ENCODE measurements at regions not wholly inside any gene's neighbourhood (a gene's known extent, or its start where the extent isn't known, plus 50 kb on each side); places are given as distances from the start of the nearest gene placed in this dataset.

GRCh38 chr5:58019614-58020013, 440.3 kb downstream of the PLK2 start:
- DNase-seq (ENCODE audit: extremely low spot score) = no peak
- POLR2A ChIA-PET = no interaction called here
- CTCF ChIA-PET = no interaction called here

DNA sequence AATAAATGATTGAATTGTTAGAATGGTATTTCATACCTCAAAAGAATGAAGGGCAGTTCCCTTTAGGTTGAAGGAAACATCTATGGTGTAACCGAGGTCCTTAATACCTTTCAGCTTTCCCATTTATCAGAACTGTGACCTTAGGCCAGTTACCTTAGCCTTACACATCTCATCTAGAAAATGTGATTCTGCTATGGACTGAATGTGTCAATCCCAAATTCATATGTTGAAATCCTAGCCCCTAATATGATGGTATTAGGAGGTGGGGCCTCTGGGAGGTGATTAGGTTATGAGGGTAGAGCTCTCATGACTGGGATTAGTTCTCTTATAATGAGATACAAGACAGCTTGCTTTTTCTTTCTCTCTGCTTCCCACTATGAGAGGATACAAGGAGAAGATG, 441.9 kb downstream of the PLK2 start:
- ChIA-PET CTCF (no interaction called here), POLR2A (no interaction called here)
- no peak for TF ChIP-seq ELF4 (IDR thresholded peaks at IDR 0.05)
- no peak for TF ChIP-seq SUZ12 (IDR thresholded peaks at IDR 0.05)
- no peak for TF ChIP-seq BHLHE40 (IDR thresholded peaks at IDR 0.05; ENCODE audit: borderline replicate concordance)
- no peak for TF ChIP-seq FOXM1 (IDR thresholded peaks at IDR 0.05; ENCODE audit: borderline replicate concordance)
- TF ChIP-seq ARNT (IDR thresholded peaks at IDR 0.05) = no peak
- TF ChIP-seq SP1 (IDR thresholded peaks at IDR 0.05) = no peak
- no peak for TF ChIP-seq HDGF (IDR thresholded peaks at IDR 0.05; ENCODE audit: borderline replicate concordance)
- TF ChIP-seq L3MBTL2 (conservative IDR thresholded peaks at IDR 0.05) = no peak
- no peak for TF ChIP-seq FOXA1 (IDR thresholded peaks at IDR 0.05)
- no peak for TF ChIP-seq TARDBP (IDR thresholded peaks at IDR 0.05)
- TF ChIP-seq CTBP1 (IDR thresholded peaks at IDR 0.05; ENCODE audit: borderline replicate concordance) = no peak
- no peak for TF ChIP-seq PKNOX1 (IDR thresholded peaks at IDR 0.05)
- TF ChIP-seq NFRKB (IDR thresholded peaks at IDR 0.05) = no peak
- TF ChIP-seq FOXK2 (IDR thresholded peaks at IDR 0.05) = no peak
- no peak for TF ChIP-seq LEF1 (IDR thresholded peaks at IDR 0.05; ENCODE audit: borderline replicate concordance)
- no peak for TF ChIP-seq ZNF384 (IDR thresholded peaks at IDR 0.05)

More at GRCh38 chr5:58019614-58020013, 440.3 kb downstream of the PLK2 start:
- TF ChIP-seq ELF4 (IDR thresholded peaks at IDR 0.05) (no peak), PKNOX1 (IDR thresholded peaks at IDR 0.05) (no peak), LEF1 (IDR thresholded peaks at IDR 0.05; ENCODE audit: borderline replicate concordance) (no peak), NFRKB (IDR thresholded peaks at IDR 0.05) (no peak), CTBP1 (IDR thresholded peaks at IDR 0.05; ENCODE audit: borderline replicate concordance) (no peak), ZNF384 (IDR thresholded peaks at IDR 0.05) (no peak), ARNT (IDR thresholded peaks at IDR 0.05) (no peak), L3MBTL2 (conservative IDR thresholded peaks at IDR 0.05) (no peak), FOXK2 (IDR thresholded peaks at IDR 0.05) (no peak), HDGF (IDR thresholded peaks at IDR 0.05; ENCODE audit: borderline replicate concordance) (no peak), FOXA1 (IDR thresholded peaks at IDR 0.05) (no peak)

GRCh38 chr5:58016877-58017276, 443.0 kb downstream of the PLK2 start:
- POLR2A ChIA-PET = no interaction called here
- no peak for DNase-seq (ENCODE audit: extremely low spot score)
- CTCF ChIA-PET = no interaction called here
- no peak for TF ChIP-seq CTBP1 (IDR thresholded peaks at IDR 0.05; ENCODE audit: borderline replicate concordance)
- no peak for TF ChIP-seq FOXK2 (IDR thresholded peaks at IDR 0.05)
- no peak for TF ChIP-seq ELF4 (IDR thresholded peaks at IDR 0.05)
- TF ChIP-seq SP1 (IDR thresholded peaks at IDR 0.05) = no peak
- no peak for TF ChIP-seq TARDBP (IDR thresholded peaks at IDR 0.05)
- no peak for TF ChIP-seq ARNT (IDR thresholded peaks at IDR 0.05)
- TF ChIP-seq FOXA1 (IDR thresholded peaks at IDR 0.05) = no peak
- no peak for TF ChIP-seq FOXM1 (IDR thresholded peaks at IDR 0.05; ENCODE audit: borderline replicate concordance)
- no peak for TF ChIP-seq NFRKB (IDR thresholded peaks at IDR 0.05)
- TF ChIP-seq BHLHE40 (IDR thresholded peaks at IDR 0.05; ENCODE audit: borderline replicate concordance) = no peak
- TF ChIP-seq LEF1 (IDR thresholded peaks at IDR 0.05; ENCODE audit: borderline replicate concordance) = no peak
- TF ChIP-seq ZNF384 (IDR thresholded peaks at IDR 0.05) = no peak
- no peak for TF ChIP-seq L3MBTL2 (conservative IDR thresholded peaks at IDR 0.05)
- no peak for TF ChIP-seq PKNOX1 (IDR thresholded peaks at IDR 0.05)
- TF ChIP-seq HDGF (IDR thresholded peaks at IDR 0.05; ENCODE audit: borderline replicate concordance) = no peak
- no peak for TF ChIP-seq SUZ12 (IDR thresholded peaks at IDR 0.05)

More for the DNA sequence above, 441.9 kb downstream of the PLK2 start:
- no peak for DNase-seq (ENCODE audit: extremely low spot score)

- ChIA-PET POLR2A (no interaction called here), CTCF (no interaction called here)
- DNase-seq (ENCODE audit: extremely low spot score) = no peak
- TF ChIP-seq SUZ12 (IDR thresholded peaks at IDR 0.05) (no peak), PKNOX1 (IDR thresholded peaks at IDR 0.05) (no peak), CTBP1 (IDR thresholded peaks at IDR 0.05; ENCODE audit: borderline replicate concordance) (no peak), ARNT (IDR thresholded peaks at IDR 0.05) (no peak), FOXK2 (IDR thresholded peaks at IDR 0.05) (no peak), BHLHE40 (IDR thresholded peaks at IDR 0.05; ENCODE audit: borderline replicate concordance) (no peak), L3MBTL2 (conservative IDR thresholded peaks at IDR 0.05) (no peak), NFRKB (IDR thresholded peaks at IDR 0.05) (no peak), HDGF (IDR thresholded peaks at IDR 0.05; ENCODE audit: borderline replicate concordance) (no peak), SP1 (IDR thresholded peaks at IDR 0.05) (no peak)
Measured at GRCh38 chr5:58016358-58016757, 443.5 kb downstream of the PLK2 start.

- CTCF ChIA-PET = no interaction called here
- TF ChIP-seq ZNF384 (IDR thresholded peaks at IDR 0.05) (no peak), ARNT (IDR thresholded peaks at IDR 0.05) (no peak), PKNOX1 (IDR thresholded peaks at IDR 0.05) (no peak)
- POLR2A ChIA-PET = no interaction called here
- DNase-seq (ENCODE audit: extremely low spot score) = no peak
Measured at GRCh38 chr5:58015175-58015574, 444.7 kb downstream of the PLK2 start.
